ENCODE measurements at regions not wholly inside any gene's neighbourhood (a gene's known extent, or its start where the extent isn't known, plus 50 kb on each side); places are given as distances from the start of the nearest gene placed in this dataset.

GRCh38 chr14:65153101-65153500 is 50.8 kb upstream of the MAX start:
- H3K9me3 Mint-ChIP-seq (ENCODE audit: low read depth), result no peaks in the 10 kb centered on the region
- DNase-seq (no peak), ATAC-seq (no peak)
- H3K27ac Mint-ChIP-seq, result no peak overlapping the region
- CTCF ChIA-PET, result interaction anchor here (0.7 kb wide), 1 partner anchor 73 kb away, joined by 4 read pairs; no protein-coding TSS in a partner anchor
- no peaks in the 10 kb centered on the region for H3K27me3 Mint-ChIP-seq
- H3K4me1 Mint-ChIP-seq, result peaks cover 2% of the 10 kb centered on the region
- H3K36me3 Mint-ChIP-seq, result no peaks in the 10 kb centered on the region
- H3K4me3 Mint-ChIP-seq, result no peak overlapping the region

- H3K4me3 Mint-ChIP-seq, result no peak overlapping the region
- no peaks in the 10 kb centered on the region for H3K36me3 Mint-ChIP-seq
- H3K4me1 Mint-ChIP-seq, result peaks cover 12% of the 10 kb centered on the region
- DNase-seq, result no peak
- CTCF ChIA-PET, result interaction anchor here (0.8 to 1.5 kb wide), 4 partner anchors 7 to 257 kb away, joined by 3 to 4 read pairs (median 4); no protein-coding TSS in a partner anchor
- H3K27ac Mint-ChIP-seq, result no peak overlapping the region
- no peaks in the 10 kb centered on the region for H3K9me3 Mint-ChIP-seq (ENCODE audit: low read depth)
- no peak for ATAC-seq
- no peaks in the 10 kb centered on the region for H3K27me3 Mint-ChIP-seq
Observed at GRCh38 chr14:65156568-65157366, 54.5 kb upstream of the MAX start.

GRCh38 chr14:65159281-65160062 is 57.2 kb upstream of the MAX start:
- ATAC-seq, result no peak
- Mint-ChIP-seq H3K27ac (no peak overlapping the region), H3K4me1 (peaks cover 12% of the 10 kb centered on the region), H3K9me3 (ENCODE audit: low read depth) (no peaks in the 10 kb centered on the region), H3K27me3 (no peaks in the 10 kb centered on the region), H3K4me3 (no peak overlapping the region), H3K36me3 (no peaks in the 10 kb centered on the region)
- no peak for DNase-seq
- CTCF ChIA-PET, result interaction anchor here (0.6 to 1.3 kb wide), 4 partner anchors 8 to 911 kb away, joined by 3 to 5 read pairs (median 3); no protein-coding TSS in a partner anchor

GRCh38 chr14:65160091-65160490 is 57.8 kb upstream of the MAX start:
- Mint-ChIP-seq H3K4me3 (no peak overlapping the region), H3K9me3 (ENCODE audit: low read depth) (no peaks in the 10 kb centered on the region), H3K27me3 (no peaks in the 10 kb centered on the region), H3K36me3 (no peaks in the 10 kb centered on the region), H3K27ac (no peak overlapping the region), H3K4me1 (peaks cover 12% of the 10 kb centered on the region)
- CTCF ChIA-PET, result interaction anchor here (0.9 kb wide), 1 partner anchor 48 kb away, joined by 3 read pairs; no protein-coding TSS in a partner anchor
- no peak for ATAC-seq
- no peak for DNase-seq

- H3K27ac Mint-ChIP-seq, result no peak overlapping the region
- ATAC-seq, result no peak
- no peak overlapping the region for H3K4me3 Mint-ChIP-seq
- no peak for DNase-seq
- no peaks in the 10 kb centered on the region for H3K36me3 Mint-ChIP-seq
- H3K9me3 Mint-ChIP-seq (ENCODE audit: low read depth), result no peaks in the 10 kb centered on the region
- CTCF ChIA-PET, result interaction anchor here (0.6 to 1.5 kb wide), 6 partner anchors 9 to 663 kb away, joined by 3 to 6 read pairs (median 3); no protein-coding TSS in a partner anchor
- H3K27me3 Mint-ChIP-seq, result no peaks in the 10 kb centered on the region
- peaks cover 11% of the 10 kb centered on the region for H3K4me1 Mint-ChIP-seq
Observed at GRCh38 chr14:65162031-65162430, 59.7 kb upstream of the MAX start.

- Mint-ChIP-seq H3K4me1 (peaks cover 19% of the 10 kb centered on the region), H3K4me3 (no peak overlapping the region), H3K36me3 (no peaks in the 10 kb centered on the region), H3K27me3 (no peaks in the 10 kb centered on the region), H3K27ac (no peak overlapping the region), H3K9me3 (ENCODE audit: low read depth) (no peaks in the 10 kb centered on the region)
- ATAC-seq (peak; percentile 68), DNase-seq (peak; percentile 48)
- CTCF ChIA-PET, result interaction anchor here (0.7 to 5.1 kb wide), 34 partner anchors 8 to 1239 kb away, joined by 3 to 33 read pairs (median 3); partner anchors contain the start of genes FNTB and FUT8
Observed at GRCh38 chr14:65164068-65164824, 61.9 kb upstream of the MAX start.

- DNase-seq, result no peak
- Mint-ChIP-seq H3K4me3 (no peak overlapping the region), H3K36me3 (no peaks in the 10 kb centered on the region), H3K27ac (no peak overlapping the region), H3K9me3 (ENCODE audit: low read depth) (no peaks in the 10 kb centered on the region), H3K4me1 (peaks cover 20% of the 10 kb centered on the region), H3K27me3 (no peaks in the 10 kb centered on the region)
- no peak for ATAC-seq
- CTCF ChIA-PET, result interaction anchor here (0.7 to 5.1 kb wide), 30 partner anchors 13 to 1238 kb away, joined by 3 to 33 read pairs (median 4); partner anchors contain the start of genes FNTB and FUT8
Observed at GRCh38 chr14:65164825-65165135, 62.5 kb upstream of the MAX start.

- H3K36me3 Mint-ChIP-seq, result no peaks in the 10 kb centered on the region
- CTCF ChIA-PET, result interaction anchor here (1.0 to 5.1 kb wide), 3 partner anchors 8 to 658 kb away, joined by 3 to 31 read pairs (median 5); no protein-coding TSS in a partner anchor
- H3K4me1 Mint-ChIP-seq, result peaks cover 26% of the 10 kb centered on the region
- peak; percentile 18 for ATAC-seq
- H3K9me3 Mint-ChIP-seq (ENCODE audit: low read depth), result no peaks in the 10 kb centered on the region
- peak; percentile 60 for DNase-seq
- H3K4me3 Mint-ChIP-seq, result no peak overlapping the region
- no peak overlapping the region for H3K27ac Mint-ChIP-seq
- H3K27me3 Mint-ChIP-seq, result peaks cover 5% of the 10 kb centered on the region
Observed at GRCh38 chr14:65167072-65167645, 64.8 kb upstream of the MAX start.

- no peak overlapping the region for H3K4me3 Mint-ChIP-seq
- no peak overlapping the region for H3K27ac Mint-ChIP-seq
- CTCF ChIA-PET, result interaction anchor here (0.8 to 2.2 kb wide), 9 partner anchors 8 to 902 kb away, joined by 3 to 12 read pairs (median 3); partner anchors contain the start of gene FUT8
- no peaks in the 10 kb centered on the region for H3K9me3 Mint-ChIP-seq (ENCODE audit: low read depth)
- H3K36me3 Mint-ChIP-seq, result no peaks in the 10 kb centered on the region
- peaks cover 10% of the 10 kb centered on the region for H3K27me3 Mint-ChIP-seq
- H3K4me1 Mint-ChIP-seq, result peaks cover 26% of the 10 kb centered on the region
- no peak for DNase-seq
- ATAC-seq, result no peak
Observed at GRCh38 chr14:65168840-65169239, 66.5 kb upstream of the MAX start.

GRCh38 chr14:65169351-65169750 is 67.0 kb upstream of the MAX start:
- ATAC-seq, result peak; percentile 54
- no peak overlapping the region for H3K27ac Mint-ChIP-seq
- CTCF ChIA-PET, result interaction anchor here (0.7 to 2.2 kb wide), 9 partner anchors 11 to 940 kb away, joined by 3 to 12 read pairs (median 3); partner anchors contain the start of gene FUT8
- H3K4me1 Mint-ChIP-seq, result peaks cover 29% of the 10 kb centered on the region
- no peaks in the 10 kb centered on the region for H3K36me3 Mint-ChIP-seq
- H3K27me3 Mint-ChIP-seq, result peaks cover 12% of the 10 kb centered on the region
- no peaks in the 10 kb centered on the region for H3K9me3 Mint-ChIP-seq (ENCODE audit: low read depth)
- no peak overlapping the region for H3K4me3 Mint-ChIP-seq
- no peak for DNase-seq

GRCh38 chr14:65170318-65170717 is 68.0 kb upstream of the MAX start:
- Mint-ChIP-seq H3K9me3 (ENCODE audit: low read depth) (no peaks in the 10 kb centered on the region), H3K27ac (no peak overlapping the region), H3K27me3 (peaks cover 12% of the 10 kb centered on the region), H3K4me3 (peak overlapping the region; percentile 61), H3K4me1 (peaks cover 29% of the 10 kb centered on the region), H3K36me3 (no peaks in the 10 kb centered on the region)
- CTCF ChIA-PET, result interaction anchor here (1.0 to 2.0 kb wide), 6 partner anchors 8 to 244 kb away, joined by 3 to 12 read pairs (median 4); partner anchors contain the start of gene FUT8
- ATAC-seq (no peak), DNase-seq (no peak)

- Mint-ChIP-seq H3K27me3 (peaks cover 12% of the 10 kb centered on the region), H3K9me3 (ENCODE audit: low read depth) (no peaks in the 10 kb centered on the region), H3K36me3 (no peaks in the 10 kb centered on the region), H3K4me1 (peaks cover 29% of the 10 kb centered on the region), H3K27ac (peak overlapping the region; percentile 5), H3K4me3 (peak overlapping the region; percentile 61)
- peak; percentile 73 for ATAC-seq
- peak; percentile 68 for DNase-seq
- CTCF ChIA-PET, result interaction anchor here (1.0 to 2.0 kb wide), 6 partner anchors 9 to 243 kb away, joined by 3 to 12 read pairs (median 4); partner anchors contain the start of gene FUT8
Observed at GRCh38 chr14:65170768-65171507, 68.6 kb upstream of the MAX start.

Data from activated CD8-positive, alpha-beta memory T cell treated with anti-CD3 and anti-CD28 coated beads, Interleukin-2, amount 10 ng/mL, durations not matched to agents 7 days and 5 days (primary cell).